ENCODE measurements at regions not wholly inside any gene's neighbourhood (a gene's known extent, or its start where the extent isn't known, plus 50 kb on each side); places are given as distances from the start of the nearest gene placed in this dataset.

GRCh38 chr21:16169779-16170178 lies 440.0 kb downstream of the USP25 start:
- TF ChIP-seq ZFX (IDR thresholded peaks at IDR 0.05) (no peak), CTCF (conservative IDR thresholded peaks at IDR 0.05) (no peak)
- H3K27ac ChIP-seq = no peak overlapping the region

- H3K27ac ChIP-seq = no peak overlapping the region
- TF ChIP-seq ZFX (IDR thresholded peaks at IDR 0.05) = no peak
- TF ChIP-seq CTCF (conservative IDR thresholded peaks at IDR 0.05) = no peak
These were observed 446.8 kb downstream of the USP25 start for GRCh38 chr21:16176570-16176969.

- no peak overlapping the region for H3K27ac ChIP-seq
- no peak for TF ChIP-seq CTCF (conservative IDR thresholded peaks at IDR 0.05)
- no peak for TF ChIP-seq ZFX (IDR thresholded peaks at IDR 0.05)
These were observed 447.8 kb downstream of the USP25 start for GRCh38 chr21:16177532-16177931.

GRCh38 chr21:16179773-16180172 lies 450.0 kb downstream of the USP25 start:
- peak overlapping the region; percentile 58; the same call in 1 of the 2 replicates for H3K27ac ChIP-seq

GRCh38 chr21:16180614-16181013 lies 450.8 kb downstream of the USP25 start:
- TF ChIP-seq ZFX (IDR thresholded peaks at IDR 0.05) = no peak
- no peak for TF ChIP-seq CTCF (conservative IDR thresholded peaks at IDR 0.05)
- peak overlapping the region; percentile 58; the same call in 1 of the 2 replicates for H3K27ac ChIP-seq

More at GRCh38 chr21:16179773-16180172, 450.0 kb downstream of the USP25 start:
- TF ChIP-seq ZFX (IDR thresholded peaks at IDR 0.05) = no peak
- TF ChIP-seq CTCF (conservative IDR thresholded peaks at IDR 0.05) = no peak

- TF ChIP-seq ZFX (IDR thresholded peaks at IDR 0.05) (no peak), CTCF (conservative IDR thresholded peaks at IDR 0.05) (no peak)
- peak overlapping the region; percentile 58; the same call in 1 of the 2 replicates for H3K27ac ChIP-seq
These were observed 451.2 kb downstream of the USP25 start for GRCh38 chr21:16181018-16181417.

GRCh38 chr21:16185766-16186165 lies 456.0 kb downstream of the USP25 start:
- TF ChIP-seq CTCF (conservative IDR thresholded peaks at IDR 0.05) (no peak), ZFX (IDR thresholded peaks at IDR 0.05) (no peak)
- no peak overlapping the region for H3K27ac ChIP-seq

Data from C4-2B (cell line).